ENCODE measurements at regions not wholly inside any gene's neighbourhood (a gene's known extent, or its start where the extent isn't known, plus 50 kb on each side); places are given as distances from the start of the nearest gene placed in this dataset.

DNA sequence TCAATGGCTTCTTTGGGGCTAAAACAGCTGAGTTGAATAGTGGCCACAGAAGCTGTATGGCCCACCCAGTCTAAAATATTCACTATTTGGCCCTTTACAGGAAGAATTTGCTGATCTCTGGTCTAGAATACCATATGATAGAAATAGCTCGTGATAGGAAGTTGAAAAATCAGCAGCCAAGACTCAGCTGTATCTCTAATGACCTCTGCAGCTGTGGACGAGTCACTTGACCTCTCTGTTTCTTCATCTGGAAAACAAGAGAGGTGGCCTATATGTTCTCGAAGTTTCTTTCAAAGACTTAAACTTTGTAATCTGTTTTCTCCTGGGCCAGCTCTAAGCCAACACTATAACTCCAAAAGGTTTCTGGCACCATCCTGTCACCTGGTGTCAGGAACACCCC is 129.2 kb downstream of the ZBTB18 start:
- TF ChIP-seq, protein P1, sequence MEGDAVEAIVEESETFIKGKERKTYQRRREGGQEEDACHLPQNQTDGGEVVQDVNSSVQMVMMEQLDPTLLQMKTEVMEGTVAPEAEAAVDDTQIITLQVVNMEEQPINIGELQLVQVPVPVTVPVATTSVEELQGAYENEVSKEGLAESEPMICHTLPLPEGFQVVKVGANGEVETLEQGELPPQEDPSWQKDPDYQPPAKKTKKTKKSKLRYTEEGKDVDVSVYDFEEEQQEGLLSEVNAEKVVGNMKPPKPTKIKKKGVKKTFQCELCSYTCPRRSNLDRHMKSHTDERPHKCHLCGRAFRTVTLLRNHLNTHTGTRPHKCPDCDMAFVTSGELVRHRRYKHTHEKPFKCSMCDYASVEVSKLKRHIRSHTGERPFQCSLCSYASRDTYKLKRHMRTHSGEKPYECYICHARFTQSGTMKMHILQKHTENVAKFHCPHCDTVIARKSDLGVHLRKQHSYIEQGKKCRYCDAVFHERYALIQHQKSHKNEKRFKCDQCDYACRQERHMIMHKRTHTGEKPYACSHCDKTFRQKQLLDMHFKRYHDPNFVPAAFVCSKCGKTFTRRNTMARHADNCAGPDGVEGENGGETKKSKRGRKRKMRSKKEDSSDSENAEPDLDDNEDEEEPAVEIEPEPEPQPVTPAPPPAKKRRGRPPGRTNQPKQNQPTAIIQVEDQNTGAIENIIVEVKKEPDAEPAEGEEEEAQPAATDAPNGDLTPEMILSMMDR (conservative IDR thresholded peaks at IDR 0.05): no peak
- no peak overlapping the region for H3K27ac ChIP-seq

DNA sequence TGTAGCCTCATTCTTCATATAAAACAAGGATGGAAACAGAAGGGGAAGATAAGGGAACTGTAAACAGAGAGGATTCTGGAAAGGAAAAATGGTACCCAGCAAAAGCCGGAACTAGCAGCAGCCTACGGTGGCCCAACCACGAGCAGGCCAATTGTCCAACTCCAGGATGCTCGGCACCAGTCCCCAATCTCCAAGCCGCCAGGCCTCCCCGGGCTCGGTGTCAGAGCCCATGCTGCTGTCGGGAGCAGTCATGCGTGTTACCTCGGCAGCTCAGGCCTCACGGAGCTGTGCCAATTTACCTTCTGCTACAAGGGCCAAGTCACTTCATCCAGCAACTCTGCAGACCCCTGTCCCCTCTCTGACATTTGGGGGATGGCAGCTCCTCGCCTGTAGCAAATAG is 130.8 kb downstream of the ZBTB18 start:
- TF ChIP-seq, protein P1 (conservative IDR thresholded peaks at IDR 0.05): no peak
- H3K27ac ChIP-seq: no peak overlapping the region

DNA sequence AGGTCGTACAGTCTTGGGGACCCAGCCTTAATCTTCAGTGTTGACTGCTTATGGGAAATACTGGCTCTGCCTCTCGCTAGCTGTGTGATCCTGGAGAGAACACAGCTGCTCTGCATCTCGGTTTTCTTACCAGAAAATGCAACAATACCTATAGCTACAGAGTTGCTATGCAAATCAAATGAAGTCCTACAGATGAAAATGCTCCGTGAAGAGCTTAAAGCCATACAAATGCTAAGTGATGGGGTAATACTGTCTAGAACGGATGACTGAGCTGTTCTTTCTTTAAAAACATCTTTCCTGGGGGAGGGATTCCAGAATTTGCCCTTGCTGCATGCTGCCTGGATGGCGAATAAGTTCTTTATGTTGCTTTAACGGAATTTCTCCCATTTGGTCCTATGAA is 132.0 kb downstream of the ZBTB18 start:
- no peak overlapping the region for H3K27ac ChIP-seq
- TF ChIP-seq, protein P1 (conservative IDR thresholded peaks at IDR 0.05): no peak

DNA sequence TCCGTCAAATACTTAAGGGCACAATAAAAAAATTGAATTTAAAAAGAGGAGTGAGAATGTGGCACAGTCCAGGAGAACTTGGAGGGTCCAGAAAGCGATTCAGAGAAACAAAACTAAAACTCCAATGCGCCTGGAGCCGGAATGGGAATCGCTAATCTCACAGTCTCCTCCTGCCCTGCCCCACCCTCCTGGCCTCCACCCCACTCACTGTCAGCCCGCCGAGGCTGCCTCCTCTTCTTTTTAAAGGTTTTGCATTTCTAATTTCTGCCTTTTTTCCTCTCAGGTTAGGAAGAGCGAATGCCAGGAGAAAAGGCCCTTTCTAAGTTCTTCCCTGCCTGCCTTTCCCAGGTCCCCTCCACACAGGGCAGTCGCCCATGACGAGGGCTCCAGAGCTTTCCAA is 135.3 kb downstream of the ZBTB18 start:
- TF ChIP-seq, protein P1 (conservative IDR thresholded peaks at IDR 0.05): no peak
- H3K27ac ChIP-seq: no peak overlapping the region

DNA sequence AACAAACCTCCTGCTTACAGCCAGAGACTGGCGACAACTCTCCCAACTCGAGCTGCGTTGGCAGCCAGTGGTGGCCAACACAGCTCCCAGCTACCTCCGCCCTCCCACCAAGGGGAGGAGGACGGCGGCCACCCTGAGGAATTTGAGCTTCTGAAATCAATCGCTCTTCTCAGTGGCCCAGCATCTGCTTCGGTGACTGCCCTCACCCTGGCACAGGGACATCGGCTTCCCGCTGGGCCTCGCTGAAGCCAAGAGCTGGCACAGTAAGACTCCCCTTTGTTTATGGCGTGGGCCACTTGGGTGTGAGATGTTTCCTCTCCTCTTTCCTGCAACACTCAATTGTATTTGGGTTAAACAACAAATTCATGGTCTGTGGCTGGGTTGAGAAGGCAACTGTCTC is 136.2 kb downstream of the ZBTB18 start:
- TF ChIP-seq, protein P1 (conservative IDR thresholded peaks at IDR 0.05): no peak
- no peak overlapping the region for H3K27ac ChIP-seq

DNA sequence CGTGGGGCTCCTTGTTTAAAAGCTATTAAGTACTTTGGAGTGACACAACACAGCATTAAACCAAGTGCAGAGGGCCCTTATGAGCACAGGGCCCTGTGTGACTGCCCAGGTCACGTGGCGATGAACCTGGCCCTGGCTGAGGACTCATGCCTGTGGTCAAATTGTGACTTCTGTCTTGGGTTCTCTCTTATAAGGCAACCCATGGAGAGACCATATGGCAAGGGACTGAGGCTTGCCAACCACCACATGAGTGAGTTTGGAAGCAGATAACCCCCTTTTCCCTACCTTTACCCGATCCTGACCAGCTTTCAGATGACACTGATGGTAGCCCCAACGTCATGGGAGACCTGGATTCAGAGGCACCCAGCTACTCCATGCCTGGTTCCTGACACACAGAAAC is 140.5 kb downstream of the ZBTB18 start:
- no peak overlapping the region for H3K27ac ChIP-seq
- TF ChIP-seq, protein P1 (conservative IDR thresholded peaks at IDR 0.05): no peak

DNA sequence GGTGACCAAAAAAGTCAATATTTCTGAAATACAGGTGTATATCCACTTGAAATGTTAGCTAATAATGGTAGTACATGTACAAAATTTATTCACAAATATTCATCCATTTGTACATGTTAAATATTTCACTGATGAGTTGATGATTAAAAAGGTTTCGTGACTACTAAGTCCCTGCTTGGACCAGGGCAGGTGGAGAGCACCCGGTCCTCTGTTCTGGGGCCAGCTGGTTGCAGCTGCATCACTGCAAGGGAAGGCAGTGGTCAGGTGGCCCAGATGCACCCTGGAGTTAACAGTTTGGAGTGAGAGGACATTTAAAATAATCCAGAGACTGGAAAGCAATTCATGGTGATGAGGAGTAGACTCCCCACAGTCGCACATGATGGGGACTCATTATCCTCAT is 141.2 kb downstream of the ZBTB18 start:
- TF ChIP-seq, protein P1 (conservative IDR thresholded peaks at IDR 0.05): no peak

More for the DNA sequence above, 141.2 kb downstream of the ZBTB18 start:
- H3K27ac ChIP-seq: no peak overlapping the region
